Endothelial cell of umbilical vein (primary cell): ENCODE measurements at regions not wholly inside any gene's neighbourhood (a gene's known extent, or its start where the extent isn't known, plus 50 kb on each side); places are given as distances from the start of the nearest gene placed in this dataset.

Source experiments
- BruUV-seq: library from RNA; stranded (reverse); fragments of 400-500 nt; replicated peaks from 2 replicates; lab custom pipeline; 2021; lab: Mats Ljungman, UMichigan
- CTCF ChIA-PET: fragments of 300-600, 350-600 bp; sonication (Branson Sonifier 250); formaldehyde crosslinking; loops from one replicate; lab custom pipeline; 2021; ENCODE audit warnings: antibody characterized with exemption, inconsistent platforms; lab: Charles Lee
- POLR2A ChIA-PET: fragments of 300-600, 350-600 bp; sonication (Branson Sonifier 250); formaldehyde crosslinking; loops from one replicate; lab custom pipeline; 2021; ENCODE audit warnings: antibody characterized with exemption, inconsistent platforms; lab: Charles Lee
- DNase-seq: peaks from one replicate; pipeline ENCODE4 v3.0.0-alpha.2; 2011; ENCODE audit warnings: low read depth, low spot score
- FAIRE-seq: peaks from 2 replicates; lab custom pipeline; 2011; peaks lifted over from hg19 to GRCh38; lab: Jason Lieb, UNC
- H2AFZ ChIP-seq: 2 replicates; pipeline ENCODE4 v1.6.0; 2012; ENCODE audit warnings: low read depth, low read length, control low read depth, inconsistent platforms
- H3K27ac ChIP-seq: 2 replicates; pipeline ENCODE4 v1.5.1; 2011; ENCODE audit warnings: low read depth, mild to moderate bottlenecking, control low read depth, low read length, moderate library complexity; ENCODE audit not compliant: insufficient read depth
- H3K27me3 ChIP-seq, 2 experiments: 2 replicates each; pipeline versions ENCODE4 v1.6.0 to v1.6.1; 2011; ENCODE audit warnings: low read length in 2 of 2, mixed read lengths in 1 of 2; ENCODE audit not compliant: control insufficient read depth in 2 of 2, insufficient read depth in 2 of 2
- H3K36me3 ChIP-seq, 2 experiments: 2 replicates in 1 of 2; 3 replicates in 1 of 2; pipeline ENCODE4 v1.5.1; 2011; ENCODE audit warnings: low read length in 2 of 2, mild to moderate bottlenecking in 1 of 2, moderate library complexity in 1 of 2; ENCODE audit not compliant: control insufficient read depth in 2 of 2, insufficient read depth in 2 of 2; ENCODE audit errors: extremely low read depth in 1 of 2
- H3K4me1 ChIP-seq: 3 replicates; pipeline ENCODE4 v1.5.1; 2011; ENCODE audit warnings: mild to moderate bottlenecking, low read length; ENCODE audit not compliant: control insufficient read depth, insufficient read depth; ENCODE audit errors: extremely low read depth
- H3K4me2 ChIP-seq: 2 replicates; pipeline ENCODE4 v1.6.1; 2011; ENCODE audit warnings: low read length, control low read depth, mixed read lengths; ENCODE audit not compliant: insufficient read depth
- H3K4me3 ChIP-seq, 3 experiments: fragments of 200-600 bp in 1 of 3; sonication (generic), shearing (Covaris generic) in 1 of 3; replicated peaks in 1 of 3; 2 replicates each; pipeline ENCODE4 v1.5.1; 2011 to 2016; ENCODE audit warnings: control low read depth in 3 of 3, low read length in 3 of 3, mild to moderate bottlenecking in 2 of 3, inconsistent platforms in 1 of 3, low read depth in 1 of 3, moderate library complexity in 1 of 3; ENCODE audit not compliant: insufficient read depth in 1 of 3
- H3K79me2 ChIP-seq: 2 replicates; pipeline ENCODE4 v1.6.0; 2012; ENCODE audit warnings: low read length, inconsistent platforms; ENCODE audit not compliant: control insufficient read depth, insufficient read depth
- H3K9ac ChIP-seq: replicated peaks from 2 replicates; pipeline ENCODE3; 2011; ENCODE audit warnings: low read length, control low read depth; ENCODE audit not compliant: insufficient read depth; ENCODE audit errors: extremely low read depth
- H3K9me1 ChIP-seq: replicated peaks from 3 replicates; pipeline ENCODE4 v1.6.0; 2011; ENCODE audit warnings: mild to moderate bottlenecking, low read length; ENCODE audit not compliant: control insufficient read depth, insufficient read depth; ENCODE audit errors: extremely low read depth
- H3K9me3 ChIP-seq: replicated peaks from 2 replicates; pipeline ENCODE4 v1.5.1; 2012; ENCODE audit warnings: low read length, inconsistent platforms; ENCODE audit not compliant: control insufficient read depth, insufficient read depth
- H4K20me1 ChIP-seq: replicated peaks from 2 replicates; pipeline ENCODE3; 2011; ENCODE audit warnings: mild to moderate bottlenecking, low read length; ENCODE audit not compliant: control insufficient read depth, insufficient read depth; ENCODE audit errors: extremely low read depth
- EZH2 ChIP-seq: IDR thresholded peaks from 2 replicates; pipeline ENCODE4 v1.6.1; 2012; ENCODE audit warnings: borderline replicate concordance, low read depth, mild to moderate bottlenecking, moderate library complexity, low read length, inconsistent platforms; ENCODE audit not compliant: severe bottlenecking
- FOS ChIP-seq: IDR thresholded peaks from 2 replicates; pipeline ENCODE4 v1.6.1; 2011; ENCODE audit warnings: mild to moderate bottlenecking, low read length, moderate library complexity, borderline replicate concordance; ENCODE audit not compliant: insufficient read depth
- GATA2 ChIP-seq: IDR thresholded peaks from 2 replicates; pipeline ENCODE4 v1.7.0; 2011; ENCODE audit warnings: low read depth, mild to moderate bottlenecking, moderate library complexity, mixed read lengths, low read length; ENCODE audit not compliant: insufficient read length, insufficient read depth
- JUN ChIP-seq: IDR thresholded peaks from 2 replicates; pipeline ENCODE4 v1.6.1; 2011; ENCODE audit warnings: borderline replicate concordance, low read depth; ENCODE audit not compliant: insufficient read length, insufficient read depth
- MAX ChIP-seq: IDR thresholded peaks from 2 replicates; pipeline ENCODE4 v1.6.1; 2011; ENCODE audit not compliant: insufficient read depth, insufficient read length
- MYC ChIP-seq: IDR thresholded peaks from one replicate; pipeline ENCODE4 v1.6.1; 2011; ENCODE audit warnings: mild to moderate bottlenecking, low read depth, low read length
- POLR2A ChIP-seq: IDR thresholded peaks from 2 replicates; pipeline ENCODE4 v1.6.1; 2012; ENCODE audit warnings: low read depth, mild to moderate bottlenecking, control low read depth, low read length
- POLR2AphosphoS5 ChIP-seq: IDR thresholded peaks from 2 replicates; pipeline ENCODE4 v1.6.1; 2012; ENCODE audit warnings: low read depth, mild to moderate bottlenecking, control low read depth, low read length, moderate library complexity; ENCODE audit not compliant: insufficient read depth
- dilution Hi-C: fragments of 300-500 bp; cut with MboI; formaldehyde crosslinking; loops from one replicate; pipeline ENCODE4 v1.15.0; 2019; ENCODE audit warnings: low sequenced_read_pairs; ENCODE audit not compliant: extremely low pct_ligation_motif_present
- intact Hi-C: fragments of 100-400 bp; cut with micrococcal nuclease; formaldehyde crosslinking; loops from one replicate; pipeline ENCODE4 v1.10.0; 2022
- TF ChIP-seq, protein P1 (sequence below), 2 donors: IDR thresholded peaks; 1 replicate in 1 of 2; 2 replicates in 1 of 2; pipeline ENCODE4 v1.5.1; 2011; ENCODE audit warnings: low read length in 2 of 2, mild to moderate bottlenecking in 2 of 2, moderate library complexity in 2 of 2, control low read depth in 1 of 2, inconsistent platforms in 1 of 2, low read depth in 1 of 2; ENCODE audit not compliant: insufficient read depth in 1 of 2; ENCODE audit errors: extremely low read depth in 1 of 2

- no peaks in the 10 kb centered on the region for H3K4me1 ChIP-seq
- no peaks in the 10 kb centered on the region for H4K20me1 ChIP-seq
- no TSS peak for BruUV-seq
- CTCF ChIA-PET, result no interaction called here
- no peak for TF ChIP-seq GATA2
- no peak for TF ChIP-seq POLR2A
- TF ChIP-seq, protein P1, sequence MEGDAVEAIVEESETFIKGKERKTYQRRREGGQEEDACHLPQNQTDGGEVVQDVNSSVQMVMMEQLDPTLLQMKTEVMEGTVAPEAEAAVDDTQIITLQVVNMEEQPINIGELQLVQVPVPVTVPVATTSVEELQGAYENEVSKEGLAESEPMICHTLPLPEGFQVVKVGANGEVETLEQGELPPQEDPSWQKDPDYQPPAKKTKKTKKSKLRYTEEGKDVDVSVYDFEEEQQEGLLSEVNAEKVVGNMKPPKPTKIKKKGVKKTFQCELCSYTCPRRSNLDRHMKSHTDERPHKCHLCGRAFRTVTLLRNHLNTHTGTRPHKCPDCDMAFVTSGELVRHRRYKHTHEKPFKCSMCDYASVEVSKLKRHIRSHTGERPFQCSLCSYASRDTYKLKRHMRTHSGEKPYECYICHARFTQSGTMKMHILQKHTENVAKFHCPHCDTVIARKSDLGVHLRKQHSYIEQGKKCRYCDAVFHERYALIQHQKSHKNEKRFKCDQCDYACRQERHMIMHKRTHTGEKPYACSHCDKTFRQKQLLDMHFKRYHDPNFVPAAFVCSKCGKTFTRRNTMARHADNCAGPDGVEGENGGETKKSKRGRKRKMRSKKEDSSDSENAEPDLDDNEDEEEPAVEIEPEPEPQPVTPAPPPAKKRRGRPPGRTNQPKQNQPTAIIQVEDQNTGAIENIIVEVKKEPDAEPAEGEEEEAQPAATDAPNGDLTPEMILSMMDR (IDR thresholded peaks at IDR 0.05; ENCODE audit: extremely low read depth in 1 of 2, insufficient read depth in 1 of 2, low read depth in 1 of 2, low read length in 2 of 2), result no peak
- TF ChIP-seq MAX, result no peak
- TF ChIP-seq MYC, result no peak
- no peak for TF ChIP-seq JUN
- no peak for TF ChIP-seq EZH2
- TF ChIP-seq POLR2AphosphoS5, result no peak
- TF ChIP-seq FOS, result no peak
- H3K9me1 ChIP-seq, result no peaks in the 10 kb centered on the region
- no peak overlapping the region for H3K4me2 ChIP-seq
- H3K27me3 ChIP-seq, result no peaks in the 10 kb centered on the region
- H3K36me3 ChIP-seq, result no peaks in the 10 kb centered on the region
- dilution Hi-C loops (no loop called here), intact Hi-C loops (no loop called here)
- no peaks in the 10 kb centered on the region for H3K9me3 ChIP-seq
- H3K79me2 ChIP-seq, result no peaks in the 10 kb centered on the region
- POLR2A ChIA-PET, result interaction anchor here (0.6 kb wide), 1 partner anchor 580 kb away, joined by 6 read pairs; no protein-coding TSS in a partner anchor
- H3K9ac ChIP-seq, result no peak overlapping the region
- FAIRE-seq, result no peak
- DNase-seq, result no peak
- H3K4me3 ChIP-seq, result no peak overlapping the region
- H3K27ac ChIP-seq, result no peak overlapping the region
- no peak overlapping the region for H2AFZ ChIP-seq
Observed at GRCh38 chr2:16476866-16477265, 188.8 kb downstream of the CYRIA start.
